ENCODE measurements at regions not wholly inside any gene's neighbourhood (a gene's known extent, or its start where the extent isn't known, plus 50 kb on each side); places are given as distances from the start of the nearest gene placed in this dataset.

- TF ChIP-seq ZBTB49 (CRISPR knock-in tag; IDR thresholded peaks at IDR 0.05; ENCODE audit: borderline replicate concordance) (no peak), ZNF619 (CRISPR knock-in tag; IDR thresholded peaks at IDR 0.05) (no peak)
These were observed 2667.7 kb upstream of the PCDH20 start (continued) for GRCh38 chr13:64083396-64083795.

DNA sequence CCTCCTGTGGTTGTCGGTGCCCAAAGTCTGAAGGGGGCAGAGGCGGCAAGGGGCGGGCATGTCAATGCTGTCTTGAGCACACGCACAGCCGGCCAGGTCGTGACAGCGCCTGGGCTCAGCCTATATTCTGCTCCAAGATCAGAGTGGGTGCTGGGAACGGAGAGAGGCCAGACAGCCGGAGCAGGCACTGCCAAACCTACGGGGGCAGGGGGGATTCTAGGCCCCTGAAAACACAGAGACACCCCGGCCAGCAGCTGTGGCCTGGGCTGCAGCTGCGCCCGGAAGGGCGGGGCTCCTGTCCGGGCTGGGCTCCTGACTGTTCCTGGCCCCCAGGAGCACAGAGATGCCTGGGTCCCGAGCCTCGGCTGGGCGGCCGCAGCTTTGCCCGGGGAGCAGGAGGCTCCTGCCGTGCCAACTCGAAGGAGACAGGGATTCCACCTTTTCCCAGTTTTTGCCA is 2662.9 kb upstream of the PCDH20 start:
- in situ Hi-C loops (cut with HindIII; ENCODE audit: extremely low pct_ligation_motif_present, low pct_unique_long_range_greater_than_20kb) = no loop called here
- Histone ChIP-seq H3K4me1 (ENCODE audit: insufficient read depth, low read length) (peaks cover 8% of the 10 kb centered on the region; the same call in 1 of the 2 replicates), H3K27me3 (ENCODE audit: control insufficient read depth in 1 of 2, insufficient read depth in 2 of 2, low read length in 2 of 2) (no peaks in the 10 kb centered on the region; a peak in 1 of 5 replicates), H3K9me3 (ENCODE audit: low read length) (no peaks in the 10 kb centered on the region), H3K9ac (ENCODE audit: insufficient read depth, low read depth, low read length) (peak overlapping the region; percentile 53; the same call in 1 of the 2 replicates), H3K4me3 (replicated peaks in 1 of 3; ENCODE audit: insufficient read depth in 1 of 3, low read depth in 2 of 3, low read length in 3 of 3) (peak overlapping the region; percentile 54 to 75 (median 65)), H3K79me2 (ENCODE audit: insufficient read depth, low read length) (peaks cover 20% of the 10 kb centered on the region), H4K20me1 (ENCODE audit: insufficient read depth, low read length) (0 out of 2 replicates have a peak, but pooled peaks cover 2% of the 10 kb centered on the region), H3K36me3 (replicated peaks in 1 of 2; ENCODE audit: control insufficient read depth in 1 of 2, insufficient read depth in 2 of 2, low read length in 2 of 2) (no peaks in the 10 kb centered on the region), H2AFZ (ENCODE audit: low read length) (no peak overlapping the region), H3K27ac (ENCODE audit: extremely low read length, insufficient read depth, low read length) (peak overlapping the region; percentile 57), H3K4me2 (ENCODE audit: low read depth, low read length) (peak overlapping the region; percentile 63)
- ChIA-PET CTCF (ENCODE audit: low intra/inter-chr PET ratio, low total read pairs) (no interaction called here), POLR2A (no interaction called here)
- intact Hi-C loops (cut with micrococcal nuclease; ENCODE audit: unreplicated experiment) = no loop called here
- DNase-seq (ENCODE audit: low spot score) = peak; percentile 1
- ATAC-seq = peak; percentile 51
- no TSS peak for BruUV-seq (replicated peaks)
- 67% methylated on average over 13 of the region's 22 CpGs for WGBS (ENCODE audit: low lambda C conversion rate)
- FAIRE-seq = no peak
- TF ChIP-seq TBP (CRISPR knock-in tag; IDR thresholded peaks at IDR 0.05) = no peak
- TF ChIP-seq THAP11 (CRISPR knock-in tag; IDR thresholded peaks at IDR 0.05) = no peak
- TF ChIP-seq GABPB1 (CRISPR knock-in tag; IDR thresholded peaks at IDR 0.05) = peak; percentile 64
- TF ChIP-seq SUZ12 (IDR thresholded peaks at IDR 0.05; ENCODE audit: low read depth, low read length) = no peak
- TF ChIP-seq, protein P1, sequence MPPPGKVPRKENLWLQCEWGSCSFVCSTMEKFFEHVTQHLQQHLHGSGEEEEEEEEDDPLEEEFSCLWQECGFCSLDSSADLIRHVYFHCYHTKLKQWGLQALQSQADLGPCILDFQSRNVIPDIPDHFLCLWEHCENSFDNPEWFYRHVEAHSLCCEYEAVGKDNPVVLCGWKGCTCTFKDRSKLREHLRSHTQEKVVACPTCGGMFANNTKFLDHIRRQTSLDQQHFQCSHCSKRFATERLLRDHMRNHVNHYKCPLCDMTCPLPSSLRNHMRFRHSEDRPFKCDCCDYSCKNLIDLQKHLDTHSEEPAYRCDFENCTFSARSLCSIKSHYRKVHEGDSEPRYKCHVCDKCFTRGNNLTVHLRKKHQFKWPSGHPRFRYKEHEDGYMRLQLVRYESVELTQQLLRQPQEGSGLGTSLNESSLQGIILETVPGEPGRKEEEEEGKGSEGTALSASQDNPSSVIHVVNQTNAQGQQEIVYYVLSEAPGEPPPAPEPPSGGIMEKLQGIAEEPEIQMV (CRISPR knock-in tag; IDR thresholded peaks at IDR 0.05; ENCODE audit: low read depth) = no peak
- TF ChIP-seq ZNF687 (CRISPR knock-in tag; IDR thresholded peaks at IDR 0.05) = peak; percentile 66
- TF ChIP-seq KAT2B (IDR thresholded peaks at IDR 0.05; ENCODE audit: borderline replicate concordance, low read depth, low read length) = no peak
- peak; percentile 51; the same call in 1 of the 2 replicates for TF ChIP-seq ZFY (CRISPR knock-in tag; IDR thresholded peaks at IDR 0.05)
- TF ChIP-seq KMT2A (CRISPR knock-in tag; IDR thresholded peaks at IDR 0.05) = no peak
- TF ChIP-seq GABPA (IDR thresholded peaks at IDR 0.05; ENCODE audit: low read depth, low read length) = no peak
- TF ChIP-seq GABPA (CRISPR knock-in tag; IDR thresholded peaks at IDR 0.05; ENCODE audit: low read depth) = 0 out of 2 replicates have a peak, but pooled peaks have one; percentile 3
- TF ChIP-seq KDM5B (CRISPR knock-in tag; IDR thresholded peaks at IDR 0.05; ENCODE audit: borderline replicate concordance) = peak; percentile 47; the same call in 1 of the 2 replicates
